ENCODE measurements at regions not wholly inside any gene's neighbourhood (a gene's known extent, or its start where the extent isn't known, plus 50 kb on each side); places are given as distances from the start of the nearest gene placed in this dataset.

DNA sequence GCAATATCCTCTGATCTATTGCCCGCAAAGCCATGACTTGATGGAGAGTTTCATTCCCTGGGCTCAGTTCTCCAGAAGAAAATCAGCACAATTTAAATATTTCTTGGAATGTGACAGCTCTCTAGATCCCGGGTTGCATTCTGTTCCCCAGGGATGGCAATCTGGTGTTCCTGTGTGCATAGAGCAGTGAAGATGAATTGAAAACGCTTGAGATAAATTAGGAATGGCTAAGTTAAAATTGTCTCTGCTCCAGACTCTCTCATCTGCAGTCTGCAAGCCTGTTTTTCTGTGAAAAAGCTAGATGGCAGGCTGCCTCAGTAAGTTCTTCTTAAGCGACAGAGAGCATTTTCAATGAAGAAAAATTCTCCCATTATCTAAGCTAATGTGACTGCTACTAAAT, 582.5 kb upstream of the MGAT4C start:
- CTCF ChIA-PET, result no interaction called here

GRCh38 chr12:86838260-86838659, 582.1 kb upstream of the MGAT4C start:
- DNase-seq (ENCODE audit: unreplicated experiment), result no peak
- intact Hi-C loops (cut with micrococcal nuclease), result no loop called here
- TF ChIP-seq CTCF (IDR thresholded peaks at IDR 0.05; ENCODE audit: unreplicated experiment), result no peak
- ChIA-PET POLR2A (no interaction called here), CTCF (interaction anchor here (0.6 kb wide), 1 partner anchor 627 kb away, joined by 3 read pairs; no protein-coding TSS in a partner anchor)
- Mint-ChIP-seq H3K4me1 (ENCODE audit: insufficient read depth, unreplicated experiment) (no peaks in the 10 kb centered on the region), H3K27me3 (ENCODE audit: insufficient read depth, unreplicated experiment) (no peaks in the 10 kb centered on the region), H3K36me3 (ENCODE audit: insufficient read depth, unreplicated experiment) (no peaks in the 10 kb centered on the region), H3K4me3 (ENCODE audit: unreplicated experiment) (no peak overlapping the region), H3K27ac (ENCODE audit: low read depth, unreplicated experiment) (no peak overlapping the region), H3K9me3 (ENCODE audit: unreplicated experiment) (no peaks in the 10 kb centered on the region)
- BruUV-seq (replicated peaks), result no TSS peak

More for the DNA sequence above, 582.5 kb upstream of the MGAT4C start:
- BruUV-seq (replicated peaks), result no TSS peak
- Mint-ChIP-seq H3K4me1 (ENCODE audit: insufficient read depth, unreplicated experiment) (no peaks in the 10 kb centered on the region), H3K4me3 (ENCODE audit: unreplicated experiment) (no peak overlapping the region), H3K27me3 (ENCODE audit: insufficient read depth, unreplicated experiment) (no peaks in the 10 kb centered on the region), H3K9me3 (ENCODE audit: unreplicated experiment) (no peaks in the 10 kb centered on the region), H3K36me3 (ENCODE audit: insufficient read depth, unreplicated experiment) (no peaks in the 10 kb centered on the region), H3K27ac (ENCODE audit: low read depth, unreplicated experiment) (no peak overlapping the region)
- no peak for TF ChIP-seq CTCF (IDR thresholded peaks at IDR 0.05; ENCODE audit: unreplicated experiment)
- POLR2A ChIA-PET, result no interaction called here
- no peak for DNase-seq (ENCODE audit: unreplicated experiment)
- intact Hi-C loops (cut with micrococcal nuclease), result no loop called here

DNA sequence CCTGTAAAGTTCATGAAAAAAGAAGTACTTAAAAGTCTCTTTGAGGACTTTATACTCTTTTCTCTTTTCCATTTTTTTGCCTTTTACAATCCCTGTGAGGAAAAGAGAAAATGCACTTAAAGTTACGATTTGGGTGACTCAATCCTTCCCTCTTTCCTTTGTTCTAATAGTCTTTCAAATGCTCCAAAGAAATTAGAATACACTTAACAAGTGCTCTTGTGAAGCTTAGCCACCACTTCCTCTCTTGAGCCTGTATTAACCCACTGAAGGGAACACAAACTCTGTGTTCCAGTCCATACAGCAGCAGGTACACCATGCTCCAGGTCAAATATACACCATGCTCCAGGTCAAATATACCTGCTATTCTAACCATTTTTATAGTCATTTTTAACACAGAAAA, 581.1 kb upstream of the MGAT4C start:
- no peak overlapping the region for H3K4me3 Mint-ChIP-seq (ENCODE audit: unreplicated experiment)
- CTCF ChIA-PET, result no interaction called here
- H3K27me3 Mint-ChIP-seq (ENCODE audit: insufficient read depth, unreplicated experiment), result no peaks in the 10 kb centered on the region
- BruUV-seq (replicated peaks), result no TSS peak
- no peak for DNase-seq (ENCODE audit: unreplicated experiment)
- no peaks in the 10 kb centered on the region for H3K4me1 Mint-ChIP-seq (ENCODE audit: insufficient read depth, unreplicated experiment)
- POLR2A ChIA-PET, result no interaction called here
- no peaks in the 10 kb centered on the region for H3K9me3 Mint-ChIP-seq (ENCODE audit: unreplicated experiment)
- H3K27ac Mint-ChIP-seq (ENCODE audit: low read depth, unreplicated experiment), result no peak overlapping the region
- TF ChIP-seq CTCF (IDR thresholded peaks at IDR 0.05; ENCODE audit: unreplicated experiment), result no peak
- no peaks in the 10 kb centered on the region for H3K36me3 Mint-ChIP-seq (ENCODE audit: insufficient read depth, unreplicated experiment)
- intact Hi-C loops (cut with micrococcal nuclease), result no loop called here

- Mint-ChIP-seq H3K4me1 (ENCODE audit: insufficient read depth, unreplicated experiment) (no peaks in the 10 kb centered on the region), H3K36me3 (ENCODE audit: insufficient read depth, unreplicated experiment) (no peaks in the 10 kb centered on the region), H3K27me3 (ENCODE audit: insufficient read depth, unreplicated experiment) (no peaks in the 10 kb centered on the region), H3K9me3 (ENCODE audit: unreplicated experiment) (no peaks in the 10 kb centered on the region), H3K27ac (ENCODE audit: low read depth, unreplicated experiment) (no peak overlapping the region), H3K4me3 (ENCODE audit: unreplicated experiment) (no peak overlapping the region)
- POLR2A ChIA-PET, result no interaction called here
- no TSS peak for BruUV-seq (replicated peaks)
- CTCF ChIA-PET, result no interaction called here
- intact Hi-C loops (cut with micrococcal nuclease), result no loop called here
- no peak for TF ChIP-seq CTCF (IDR thresholded peaks at IDR 0.05; ENCODE audit: unreplicated experiment)
- no peak for DNase-seq (ENCODE audit: unreplicated experiment)
These were observed 578.0 kb upstream of the MGAT4C start for GRCh38 chr12:86834217-86834616.
